MM.1S (cell line): ENCODE measurements at regions not wholly inside any gene's neighbourhood (a gene's known extent, or its start where the extent isn't known, plus 50 kb on each side); places are given as distances from the start of the nearest gene placed in this dataset.

Source experiments
- DNase-seq: peaks from one replicate; pipeline ENCODE4 v3.0.0-alpha.2; 2015
- H2AFZ ChIP-seq: fragments of 300-600 bp; sonication (generic); 2 replicates; pipeline ENCODE4 v1.6.0; 2016; ENCODE audit warnings: antibody characterized with exemption, low read length
- H3F3A ChIP-seq: fragments of 300-600 bp; sonication (generic); 2 replicates; pipeline ENCODE4 v1.6.1; 2016; ENCODE audit warnings: mild to moderate bottlenecking, antibody characterized with exemption, low read length, moderate library complexity, mixed read lengths; ENCODE audit not compliant: insufficient read depth
- H3K27ac ChIP-seq: fragments of 300-600 bp; sonication (generic); 2 replicates; pipeline ENCODE4 v1.5.1; 2016; ENCODE audit warnings: mild to moderate bottlenecking, low read length
- H3K27me3 ChIP-seq: fragments of 300-600 bp; sonication (generic); replicated peaks from 2 replicates; pipeline ENCODE4 v1.6.0; 2016; ENCODE audit warnings: low read length; ENCODE audit not compliant: insufficient read depth
- H3K36me3 ChIP-seq: fragments of 300-600 bp; sonication (generic); replicated peaks from 2 replicates; pipeline ENCODE4 v1.6.1; 2016; ENCODE audit warnings: mild to moderate bottlenecking, low read length, mixed read lengths; ENCODE audit not compliant: insufficient read depth
- H3K4me1 ChIP-seq: fragments of 300-600 bp; sonication (generic); 2 replicates; pipeline ENCODE4 v1.6.1; 2016; ENCODE audit warnings: low read length, mixed read lengths
- H3K4me2 ChIP-seq: fragments of 300-600 bp; sonication (generic); 2 replicates; pipeline ENCODE4 v1.6.0; 2016; ENCODE audit warnings: low read depth, low read length
- H3K4me3 ChIP-seq: fragments of 300-600 bp; sonication (generic); 2 replicates; pipeline ENCODE4 v1.5.1; 2016; ENCODE audit warnings: low read length, mixed read lengths
- H3K79me2 ChIP-seq: fragments of 300-600 bp; sonication (generic); 2 replicates; pipeline ENCODE4 v1.6.1; 2016; ENCODE audit warnings: mixed run types, low read length, mixed read lengths
- H3K9ac ChIP-seq: fragments of 300-600 bp; sonication (generic); 2 replicates; pipeline ENCODE4 v1.6.1; 2016; ENCODE audit warnings: low read length, mixed read lengths
- H3K9me2 ChIP-seq: fragments of 300-600 bp; sonication (generic); replicated peaks from 2 replicates; pipeline ENCODE4 v1.6.1; 2016; ENCODE audit warnings: mild to moderate bottlenecking, low read length, mixed read lengths; ENCODE audit not compliant: insufficient read depth
- H3K9me3 ChIP-seq: fragments of 300-600 bp; sonication (generic); replicated peaks from 2 replicates; pipeline ENCODE4 v1.6.1; 2016; ENCODE audit warnings: mild to moderate bottlenecking, low read length, mixed read lengths; ENCODE audit not compliant: insufficient read depth
- H4K20me1 ChIP-seq: fragments of 300-600 bp; sonication (generic); 2 replicates; pipeline ENCODE4 v1.6.1; 2016; ENCODE audit warnings: mild to moderate bottlenecking, low read length, moderate library complexity, mixed read lengths; ENCODE audit not compliant: insufficient read depth
- EZH2 ChIP-seq: fragments of 300-600 bp; sonication (generic); optimal IDR thresholded peaks from 2 replicates; pipeline ENCODE3; 2017; ENCODE audit warnings: low read depth, mild to moderate bottlenecking, antibody characterized with exemption, low read length, mixed read lengths
- EZH2phosphoT487 ChIP-seq: fragments of 300-600 bp; sonication (generic); IDR thresholded peaks from 2 replicates; pipeline ENCODE4 v1.6.1; 2018; ENCODE audit warnings: antibody characterized with exemption, low read length
- TF ChIP-seq, protein P1 (sequence below): fragments of 300-600 bp; sonication (generic); IDR thresholded peaks from 2 replicates; pipeline ENCODE4 v1.5.1; 2016; ENCODE audit warnings: antibody characterized with exemption, low read length, mixed read lengths

DNA sequence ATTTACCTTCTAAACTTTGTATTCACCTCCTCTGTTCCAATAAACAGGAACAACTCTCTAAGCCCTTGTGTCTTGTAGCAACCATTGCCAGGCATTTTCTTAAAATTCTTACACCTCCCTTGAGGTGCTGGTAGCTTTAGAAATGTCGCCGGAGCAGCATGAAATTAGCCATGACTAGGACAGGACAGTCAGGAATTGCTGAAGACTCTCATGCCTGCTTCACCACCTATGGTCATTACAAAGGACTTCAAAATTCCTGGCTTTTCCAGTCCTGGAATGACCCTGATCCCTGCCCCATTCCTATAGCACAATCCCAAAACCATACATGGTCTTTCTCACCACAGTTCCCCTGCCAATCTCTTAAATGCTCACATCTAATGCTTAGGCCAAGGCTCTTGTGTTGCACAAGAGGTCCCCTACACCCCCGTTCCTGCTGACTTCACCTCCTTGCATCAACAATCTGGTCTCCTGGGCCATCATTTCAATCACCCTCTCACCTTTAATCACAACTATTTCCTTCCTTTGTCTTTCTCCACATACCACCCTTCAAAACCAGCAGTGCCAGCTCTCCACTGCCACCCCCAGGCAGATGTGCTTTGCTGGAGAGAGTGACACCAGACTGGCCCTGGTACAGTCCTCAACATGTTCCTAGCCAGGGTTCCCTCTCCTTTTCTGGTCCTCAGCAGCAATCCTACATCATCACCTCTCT lies 113.2 kb upstream of the TJP1 start:
- no peak overlapping the region for H2AFZ ChIP-seq
- H3K4me3 ChIP-seq = no peak overlapping the region
- no peaks in the 10 kb centered on the region for H3K27me3 ChIP-seq
- no peak for DNase-seq
- H3K9me2 ChIP-seq = no peaks in the 10 kb centered on the region
- no peaks in the 10 kb centered on the region for H3K4me1 ChIP-seq
- TF ChIP-seq, protein P1, sequence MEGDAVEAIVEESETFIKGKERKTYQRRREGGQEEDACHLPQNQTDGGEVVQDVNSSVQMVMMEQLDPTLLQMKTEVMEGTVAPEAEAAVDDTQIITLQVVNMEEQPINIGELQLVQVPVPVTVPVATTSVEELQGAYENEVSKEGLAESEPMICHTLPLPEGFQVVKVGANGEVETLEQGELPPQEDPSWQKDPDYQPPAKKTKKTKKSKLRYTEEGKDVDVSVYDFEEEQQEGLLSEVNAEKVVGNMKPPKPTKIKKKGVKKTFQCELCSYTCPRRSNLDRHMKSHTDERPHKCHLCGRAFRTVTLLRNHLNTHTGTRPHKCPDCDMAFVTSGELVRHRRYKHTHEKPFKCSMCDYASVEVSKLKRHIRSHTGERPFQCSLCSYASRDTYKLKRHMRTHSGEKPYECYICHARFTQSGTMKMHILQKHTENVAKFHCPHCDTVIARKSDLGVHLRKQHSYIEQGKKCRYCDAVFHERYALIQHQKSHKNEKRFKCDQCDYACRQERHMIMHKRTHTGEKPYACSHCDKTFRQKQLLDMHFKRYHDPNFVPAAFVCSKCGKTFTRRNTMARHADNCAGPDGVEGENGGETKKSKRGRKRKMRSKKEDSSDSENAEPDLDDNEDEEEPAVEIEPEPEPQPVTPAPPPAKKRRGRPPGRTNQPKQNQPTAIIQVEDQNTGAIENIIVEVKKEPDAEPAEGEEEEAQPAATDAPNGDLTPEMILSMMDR = peak; percentile 29
- TF ChIP-seq EZH2phosphoT487 = no peak
- no peak for TF ChIP-seq EZH2
- H3K9me3 ChIP-seq = no peaks in the 10 kb centered on the region
- H3K4me2 ChIP-seq = no peak overlapping the region
- H3F3A ChIP-seq = no peaks in the 10 kb centered on the region
- H3K27ac ChIP-seq = no peak overlapping the region
- no peak overlapping the region for H3K9ac ChIP-seq
- H3K79me2 ChIP-seq = no peaks in the 10 kb centered on the region
- no peaks in the 10 kb centered on the region for H4K20me1 ChIP-seq
- no peaks in the 10 kb centered on the region for H3K36me3 ChIP-seq

DNA sequence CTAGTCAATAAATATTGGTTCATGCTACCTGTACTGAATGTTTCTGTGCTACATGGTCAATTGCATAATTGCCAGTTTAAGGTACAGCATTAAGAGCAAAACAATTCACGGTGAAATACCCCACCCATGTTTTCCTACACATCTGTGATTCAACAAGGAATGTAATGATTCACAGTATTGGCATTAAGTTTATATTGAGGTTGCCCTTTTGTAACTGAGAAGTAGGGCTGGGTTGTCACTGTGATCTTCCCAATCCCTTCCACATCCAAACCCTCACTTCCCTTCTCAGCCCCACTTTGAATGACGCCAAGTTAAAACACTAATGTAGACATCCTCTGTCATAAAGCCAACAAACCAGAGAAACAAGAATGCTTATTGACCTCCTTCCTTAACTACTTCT lies 112.0 kb upstream of the TJP1 start:
- Histone ChIP-seq H3K4me2 (no peak overlapping the region), H4K20me1 (no peaks in the 10 kb centered on the region), H3K4me1 (no peaks in the 10 kb centered on the region), H3K9me3 (no peaks in the 10 kb centered on the region), H3K27ac (no peak overlapping the region), H3K36me3 (no peaks in the 10 kb centered on the region), H3K27me3 (no peaks in the 10 kb centered on the region), H3F3A (no peaks in the 10 kb centered on the region), H2AFZ (no peak overlapping the region), H3K9ac (no peak overlapping the region), H3K4me3 (no peak overlapping the region), H3K79me2 (no peaks in the 10 kb centered on the region), H3K9me2 (no peaks in the 10 kb centered on the region)
- no peak for TF ChIP-seq EZH2phosphoT487
- TF ChIP-seq EZH2 = no peak
- TF ChIP-seq, protein P1 = no peak
- DNase-seq = no peak

DNA sequence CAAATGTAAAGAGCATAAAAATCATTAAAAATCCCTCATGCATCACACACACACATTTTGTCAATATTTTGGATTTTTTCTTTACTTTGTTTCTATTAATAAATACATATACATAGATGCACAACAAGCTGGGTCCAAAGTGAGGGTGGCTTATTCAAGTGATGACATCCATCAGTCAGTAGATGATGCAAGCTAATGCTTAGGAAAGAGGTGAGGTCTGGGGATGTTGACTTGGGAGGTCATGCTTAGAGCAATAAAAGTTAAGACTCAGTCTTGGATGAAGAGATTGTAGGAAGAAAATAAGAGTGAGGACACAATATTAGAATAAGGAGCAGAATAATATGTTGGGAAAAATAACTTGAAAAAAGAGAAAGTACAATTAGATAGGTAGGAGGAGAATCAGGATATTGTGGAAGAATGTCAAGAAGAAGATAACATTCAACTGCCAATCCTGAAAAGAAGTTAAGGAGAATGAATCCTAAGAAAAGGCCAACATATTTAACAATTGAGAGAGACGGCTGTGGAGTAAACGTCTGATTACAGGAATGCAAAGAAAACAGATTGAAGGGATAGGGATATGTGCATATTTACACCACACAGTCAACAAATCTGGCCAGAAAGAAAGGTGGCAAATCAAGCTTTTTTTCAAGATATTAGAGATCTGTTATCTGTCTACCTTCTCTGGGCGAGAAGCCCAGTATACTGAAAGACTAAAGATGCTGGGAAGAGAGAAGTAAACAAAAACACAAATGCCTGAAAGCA lies 111.0 kb upstream of the TJP1 start:
- no peak for DNase-seq
- TF ChIP-seq EZH2phosphoT487 (no peak), EZH2 (no peak)
- TF ChIP-seq, protein P1 = no peak
- Histone ChIP-seq H3K27ac (no peak overlapping the region), H3K4me3 (no peak overlapping the region), H4K20me1 (no peaks in the 10 kb centered on the region), H2AFZ (no peak overlapping the region), H3K79me2 (no peaks in the 10 kb centered on the region), H3K9me3 (no peaks in the 10 kb centered on the region), H3K4me2 (no peak overlapping the region), H3K36me3 (no peaks in the 10 kb centered on the region), H3K9ac (no peak overlapping the region), H3F3A (no peaks in the 10 kb centered on the region), H3K9me2 (no peaks in the 10 kb centered on the region), H3K4me1 (no peaks in the 10 kb centered on the region), H3K27me3 (no peaks in the 10 kb centered on the region)
